HL-60 (cell line): ENCODE measurements at regions not wholly inside any gene's neighbourhood (a gene's known extent, or its start where the extent isn't known, plus 50 kb on each side); places are given as distances from the start of the nearest gene placed in this dataset.

ENCODE experiments used
- GABPA ChIP-seq: IDR thresholded peaks from 2 replicates; pipeline ENCODE4 v1.6.1; 2012; ENCODE audit warnings: low read depth
- POLR2AphosphoS5 ChIP-seq: IDR thresholded peaks from 2 replicates; pipeline ENCODE4 v1.6.1; 2012; ENCODE audit warnings: low read depth
- SPI1 ChIP-seq: IDR thresholded peaks from 2 replicates; pipeline ENCODE4 v1.6.1; 2012; ENCODE audit warnings: low read depth, mild to moderate bottlenecking, borderline replicate concordance
- TF ChIP-seq, protein P1 (sequence below): IDR thresholded peaks from one replicate; pipeline ENCODE4 v1.5.1; 2011; ENCODE audit warnings: low read length, control low read depth, inconsistent platforms; ENCODE audit not compliant: insufficient read depth
- TF ChIP-seq, protein P2 (sequence below): IDR thresholded peaks from 2 replicates; pipeline ENCODE4 v1.6.1; 2012; ENCODE audit warnings: low read depth; ENCODE audit not compliant: insufficient replicate concordance

DNA sequence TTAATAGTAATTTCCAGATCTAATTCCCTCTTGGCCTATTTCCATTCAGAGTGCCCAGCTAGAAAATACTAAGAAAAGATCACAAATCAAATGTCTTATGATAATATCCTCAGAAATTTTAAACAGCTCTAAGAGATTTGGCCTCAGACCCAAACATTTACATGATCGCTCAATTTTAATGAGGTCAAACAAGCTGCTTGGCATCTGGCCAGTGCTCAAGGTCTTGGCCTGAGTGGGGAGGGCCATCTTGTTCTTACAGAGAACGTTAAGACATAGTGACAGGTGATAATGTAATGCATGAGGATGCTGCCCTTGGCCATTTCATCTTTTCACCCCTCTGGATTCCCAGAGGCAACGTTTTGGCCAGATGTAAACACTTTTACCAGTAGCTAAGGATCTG lies 159.2 kb upstream of the SLC7A11 start:
- TF ChIP-seq GABPA: no peak
- TF ChIP-seq, protein P1, sequence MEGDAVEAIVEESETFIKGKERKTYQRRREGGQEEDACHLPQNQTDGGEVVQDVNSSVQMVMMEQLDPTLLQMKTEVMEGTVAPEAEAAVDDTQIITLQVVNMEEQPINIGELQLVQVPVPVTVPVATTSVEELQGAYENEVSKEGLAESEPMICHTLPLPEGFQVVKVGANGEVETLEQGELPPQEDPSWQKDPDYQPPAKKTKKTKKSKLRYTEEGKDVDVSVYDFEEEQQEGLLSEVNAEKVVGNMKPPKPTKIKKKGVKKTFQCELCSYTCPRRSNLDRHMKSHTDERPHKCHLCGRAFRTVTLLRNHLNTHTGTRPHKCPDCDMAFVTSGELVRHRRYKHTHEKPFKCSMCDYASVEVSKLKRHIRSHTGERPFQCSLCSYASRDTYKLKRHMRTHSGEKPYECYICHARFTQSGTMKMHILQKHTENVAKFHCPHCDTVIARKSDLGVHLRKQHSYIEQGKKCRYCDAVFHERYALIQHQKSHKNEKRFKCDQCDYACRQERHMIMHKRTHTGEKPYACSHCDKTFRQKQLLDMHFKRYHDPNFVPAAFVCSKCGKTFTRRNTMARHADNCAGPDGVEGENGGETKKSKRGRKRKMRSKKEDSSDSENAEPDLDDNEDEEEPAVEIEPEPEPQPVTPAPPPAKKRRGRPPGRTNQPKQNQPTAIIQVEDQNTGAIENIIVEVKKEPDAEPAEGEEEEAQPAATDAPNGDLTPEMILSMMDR: no peak
- TF ChIP-seq, protein P2, sequence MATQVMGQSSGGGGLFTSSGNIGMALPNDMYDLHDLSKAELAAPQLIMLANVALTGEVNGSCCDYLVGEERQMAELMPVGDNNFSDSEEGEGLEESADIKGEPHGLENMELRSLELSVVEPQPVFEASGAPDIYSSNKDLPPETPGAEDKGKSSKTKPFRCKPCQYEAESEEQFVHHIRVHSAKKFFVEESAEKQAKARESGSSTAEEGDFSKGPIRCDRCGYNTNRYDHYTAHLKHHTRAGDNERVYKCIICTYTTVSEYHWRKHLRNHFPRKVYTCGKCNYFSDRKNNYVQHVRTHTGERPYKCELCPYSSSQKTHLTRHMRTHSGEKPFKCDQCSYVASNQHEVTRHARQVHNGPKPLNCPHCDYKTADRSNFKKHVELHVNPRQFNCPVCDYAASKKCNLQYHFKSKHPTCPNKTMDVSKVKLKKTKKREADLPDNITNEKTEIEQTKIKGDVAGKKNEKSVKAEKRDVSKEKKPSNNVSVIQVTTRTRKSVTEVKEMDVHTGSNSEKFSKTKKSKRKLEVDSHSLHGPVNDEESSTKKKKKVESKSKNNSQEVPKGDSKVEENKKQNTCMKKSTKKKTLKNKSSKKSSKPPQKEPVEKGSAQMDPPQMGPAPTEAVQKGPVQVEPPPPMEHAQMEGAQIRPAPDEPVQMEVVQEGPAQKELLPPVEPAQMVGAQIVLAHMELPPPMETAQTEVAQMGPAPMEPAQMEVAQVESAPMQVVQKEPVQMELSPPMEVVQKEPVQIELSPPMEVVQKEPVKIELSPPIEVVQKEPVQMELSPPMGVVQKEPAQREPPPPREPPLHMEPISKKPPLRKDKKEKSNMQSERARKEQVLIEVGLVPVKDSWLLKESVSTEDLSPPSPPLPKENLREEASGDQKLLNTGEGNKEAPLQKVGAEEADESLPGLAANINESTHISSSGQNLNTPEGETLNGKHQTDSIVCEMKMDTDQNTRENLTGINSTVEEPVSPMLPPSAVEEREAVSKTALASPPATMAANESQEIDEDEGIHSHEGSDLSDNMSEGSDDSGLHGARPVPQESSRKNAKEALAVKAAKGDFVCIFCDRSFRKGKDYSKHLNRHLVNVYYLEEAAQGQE: no peak
- TF ChIP-seq POLR2AphosphoS5: no peak
- TF ChIP-seq SPI1: no peak
